CD14-positive monocyte (primary cell): ENCODE measurements at regions not wholly inside any gene's neighbourhood (a gene's known extent, or its start where the extent isn't known, plus 50 kb on each side); places are given as distances from the start of the nearest gene placed in this dataset.

Source experiments
- DNase-seq, 3 donors: peaks; one replicate each; pipeline ENCODE4 v3.0.0-alpha.2; 2011 to 2022
- H2AFZ ChIP-seq: 2 replicates; pipeline ENCODE4 v1.6.0; 2012; ENCODE audit warnings: mild to moderate bottlenecking, low read depth, low read length, inconsistent platforms; ENCODE audit not compliant: insufficient read depth, poor library complexity, severe bottlenecking
- H3K27ac ChIP-seq, 2 donors: 1 replicate in 1 of 2; 2 replicates in 1 of 2; pipeline ENCODE4 v1.5.1; 2012 to 2013; ENCODE audit warnings: low read length in 2 of 2, control low read depth in 1 of 2, inconsistent platforms in 1 of 2, low read depth in 1 of 2, mild to moderate bottlenecking in 1 of 2
- H3K27me3 ChIP-seq, 2 donors: one replicate each; pipeline versions ENCODE4 v1.6.0 to v1.6.1; 2011 to 2013; ENCODE audit warnings: low read length in 2 of 2; ENCODE audit not compliant: control insufficient read depth in 2 of 2, insufficient read depth in 2 of 2
- H3K36me3 ChIP-seq, 2 donors: replicated peaks in 1 of 2; 1 replicate in 1 of 2; 2 replicates in 1 of 2; pipeline versions ENCODE4 v1.5.1 to v1.6.1; 2012 to 2013; ENCODE audit warnings: low read length in 2 of 2, control low read depth in 1 of 2, inconsistent platforms in 1 of 2, mild to moderate bottlenecking in 1 of 2; ENCODE audit not compliant: insufficient read depth in 2 of 2, control insufficient read depth in 1 of 2
- H3K4me1 ChIP-seq, 2 donors: 1 replicate in 1 of 2; 2 replicates in 1 of 2; pipeline versions ENCODE4 v1.5.1 to v1.6.1; 2012 to 2013; ENCODE audit warnings: low read length in 2 of 2, control low read depth in 1 of 2, inconsistent platforms in 1 of 2, mild to moderate bottlenecking in 1 of 2, moderate library complexity in 1 of 2; ENCODE audit not compliant: insufficient read depth in 2 of 2, control insufficient read depth in 1 of 2
- H3K4me2 ChIP-seq: replicated peaks from 2 replicates; pipeline ENCODE3; 2012; ENCODE audit warnings: low read length, moderate library complexity, mild to moderate bottlenecking; ENCODE audit not compliant: poor library complexity, severe bottlenecking; ENCODE audit errors: extremely low read depth
- H3K4me3 ChIP-seq, 3 experiments: fragments of 200-600 bp in 1 of 3; sonication (generic) in 1 of 3; replicated peaks in 1 of 3; 1 replicate in 2 of 3; 2 replicates in 1 of 3; pipeline ENCODE4 v1.5.1; 2011 to 2013; ENCODE audit warnings: low read length in 3 of 3, mild to moderate bottlenecking in 3 of 3, control low read depth in 2 of 3, low read depth in 2 of 3, inconsistent platforms in 1 of 3, moderate library complexity in 1 of 3
- H3K79me2 ChIP-seq: 2 replicates; pipeline ENCODE4 v1.6.0; 2012; ENCODE audit warnings: mild to moderate bottlenecking, control low read depth, inconsistent platforms, low read length, moderate library complexity; ENCODE audit not compliant: insufficient read depth
- H3K9ac ChIP-seq: 2 replicates; pipeline ENCODE4 v1.6.0; 2017; ENCODE audit warnings: low read length, mild to moderate bottlenecking; ENCODE audit not compliant: insufficient read depth, poor library complexity, severe bottlenecking
- H3K9me3 ChIP-seq, 2 donors: replicated peaks in 1 of 2; 1 replicate in 1 of 2; 2 replicates in 1 of 2; pipeline versions ENCODE4 v1.5.1 to v1.6.1; 2012 to 2013; ENCODE audit warnings: low read length in 2 of 2, control low read depth in 1 of 2; ENCODE audit not compliant: control insufficient read depth in 1 of 2, insufficient read depth in 1 of 2
- H4K20me1 ChIP-seq: 2 replicates; pipeline ENCODE4 v1.6.0; 2012; ENCODE audit warnings: mild to moderate bottlenecking, low read length, control low read depth, moderate library complexity; ENCODE audit not compliant: insufficient read depth
- H3K27ac Mint-ChIP-seq, 7 donors: one replicate each; pipeline ENCODE4 v1.8.0; 2020; ENCODE audit warnings: mild to moderate bottlenecking in 7 of 7, mixed read lengths in 7 of 7, moderate library complexity in 6 of 7, inconsistent platforms in 2 of 7
- H3K27me3 Mint-ChIP-seq, 3 donors: one replicate each; pipeline ENCODE4 v1.8.0; 2021 to 2022; ENCODE audit warnings: low read depth in 3 of 3, mild to moderate bottlenecking in 3 of 3, mixed read lengths in 3 of 3, moderate library complexity in 3 of 3, inconsistent platforms in 1 of 3
- H3K36me3 Mint-ChIP-seq, 2 donors: one replicate each; pipeline ENCODE4 v1.8.0; 2020; ENCODE audit warnings: mixed read lengths in 2 of 2, inconsistent platforms in 1 of 2, mild to moderate bottlenecking in 1 of 2
- H3K4me1 Mint-ChIP-seq: one replicate; pipeline ENCODE4 v1.8.0; 2020; ENCODE audit warnings: mild to moderate bottlenecking, mixed read lengths
- H3K4me3 Mint-ChIP-seq, 2 donors: one replicate each; pipeline ENCODE4 v1.8.0; 2020; ENCODE audit warnings: mild to moderate bottlenecking in 2 of 2, mixed read lengths in 2 of 2, moderate library complexity in 1 of 2
- H3K9me3 Mint-ChIP-seq, 7 donors: one replicate each; pipeline ENCODE4 v1.8.0; 2020 to 2022; ENCODE audit warnings: mixed read lengths in 7 of 7, mild to moderate bottlenecking in 6 of 7, moderate library complexity in 6 of 7, inconsistent platforms in 2 of 7
- WGBS: methylation state at CpG from one replicate; pipeline ENCODE4 v1.1.5; 2013; ENCODE audit warnings: missing lambda C conversion rate; ENCODE audit not compliant: insufficient coverage; 5-methylcytosine and 5-hydroxymethylcytosine counted together
- intact Hi-C, 2 donors: fragments of 100-400 bp; cut with micrococcal nuclease; formaldehyde crosslinking; loops; one replicate each; pipeline versions ENCODE4 v1.15.0 to v1.15.1; 2023
- TF ChIP-seq, protein P1 (sequence below): fragments of 200-600 bp; IDR thresholded peaks from one replicate; pipeline ENCODE4 v1.8.0; 2022; ENCODE audit warnings: antibody characterized with exemption, mild to moderate bottlenecking

DNA sequence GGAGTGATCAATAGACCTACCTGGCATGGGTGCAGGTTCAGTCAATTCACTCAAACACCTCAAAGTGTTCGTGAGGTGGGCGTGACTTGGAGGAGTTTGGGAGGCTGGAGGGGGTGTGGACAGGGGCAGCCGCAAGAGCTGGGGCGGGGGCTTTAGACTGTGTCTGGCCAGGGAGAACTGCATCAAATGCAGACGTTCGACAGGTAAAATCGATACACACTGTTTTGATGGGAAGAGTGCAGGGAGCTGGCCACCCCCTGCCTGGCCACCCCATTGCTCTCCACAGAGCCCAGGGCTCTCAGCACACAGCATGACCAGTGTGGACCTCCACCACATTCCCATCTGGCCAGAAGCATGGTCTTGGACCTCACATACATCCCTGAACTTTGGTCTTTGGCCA lies 412.1 kb downstream of the OCA2 start:
- H3K4me3 ChIP-seq, result no peak overlapping the region
- TF ChIP-seq, protein P1, sequence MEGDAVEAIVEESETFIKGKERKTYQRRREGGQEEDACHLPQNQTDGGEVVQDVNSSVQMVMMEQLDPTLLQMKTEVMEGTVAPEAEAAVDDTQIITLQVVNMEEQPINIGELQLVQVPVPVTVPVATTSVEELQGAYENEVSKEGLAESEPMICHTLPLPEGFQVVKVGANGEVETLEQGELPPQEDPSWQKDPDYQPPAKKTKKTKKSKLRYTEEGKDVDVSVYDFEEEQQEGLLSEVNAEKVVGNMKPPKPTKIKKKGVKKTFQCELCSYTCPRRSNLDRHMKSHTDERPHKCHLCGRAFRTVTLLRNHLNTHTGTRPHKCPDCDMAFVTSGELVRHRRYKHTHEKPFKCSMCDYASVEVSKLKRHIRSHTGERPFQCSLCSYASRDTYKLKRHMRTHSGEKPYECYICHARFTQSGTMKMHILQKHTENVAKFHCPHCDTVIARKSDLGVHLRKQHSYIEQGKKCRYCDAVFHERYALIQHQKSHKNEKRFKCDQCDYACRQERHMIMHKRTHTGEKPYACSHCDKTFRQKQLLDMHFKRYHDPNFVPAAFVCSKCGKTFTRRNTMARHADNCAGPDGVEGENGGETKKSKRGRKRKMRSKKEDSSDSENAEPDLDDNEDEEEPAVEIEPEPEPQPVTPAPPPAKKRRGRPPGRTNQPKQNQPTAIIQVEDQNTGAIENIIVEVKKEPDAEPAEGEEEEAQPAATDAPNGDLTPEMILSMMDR, result no peak
- H3K4me1 ChIP-seq, result no peaks in the 10 kb centered on the region
- no peak overlapping the region for H3K4me2 ChIP-seq
- H4K20me1 ChIP-seq, result no peaks in the 10 kb centered on the region
- no peak overlapping the region for H2AFZ ChIP-seq
- no peak overlapping the region for H3K27ac ChIP-seq
- DNase-seq, result no peak
- H3K27me3 Mint-ChIP-seq, result no peaks in the 10 kb centered on the region
- no peaks in the 10 kb centered on the region for H3K27me3 ChIP-seq
- peaks cover 2 to 21% (median 10%) of the 10 kb centered on the region in 7 donors for H3K9me3 Mint-ChIP-seq
- H3K27ac Mint-ChIP-seq, result no peak overlapping the region
- no peaks in the 10 kb centered on the region for H3K36me3 Mint-ChIP-seq
- peaks cover 28 to 47% of the 10 kb centered on the region in 2 donors for H3K9me3 ChIP-seq
- no peak overlapping the region for H3K9ac ChIP-seq
- 91% methylated on average over 5 of the region's 7 CpGs for WGBS
- H3K79me2 ChIP-seq, result no peaks in the 10 kb centered on the region
- no peaks in the 10 kb centered on the region for H3K36me3 ChIP-seq
- no peak overlapping the region for H3K4me3 Mint-ChIP-seq
- no peaks in the 10 kb centered on the region for H3K4me1 Mint-ChIP-seq
- intact Hi-C loops, result no loop called here

DNA sequence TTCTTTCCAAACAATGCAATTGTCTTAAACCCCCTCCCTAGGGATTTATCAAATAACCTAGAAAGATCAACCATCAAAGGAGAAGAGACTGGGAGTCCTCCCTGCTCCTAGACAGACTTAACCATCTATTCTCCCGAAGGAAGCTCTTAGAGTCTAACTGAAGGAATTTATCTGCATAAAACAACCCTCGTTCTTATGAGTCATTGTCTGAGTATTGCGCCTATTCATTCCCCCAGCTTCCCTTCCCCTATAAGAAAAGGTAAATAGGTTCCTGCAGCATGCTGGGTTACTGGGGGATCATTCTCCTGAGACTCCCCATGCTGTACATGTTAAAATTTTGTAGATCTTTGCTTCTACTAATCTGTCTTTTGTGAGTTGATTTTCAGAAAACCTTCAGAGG lies 412.7 kb downstream of the OCA2 start:
- H4K20me1 ChIP-seq, result no peaks in the 10 kb centered on the region
- no peak for DNase-seq
- H3K4me2 ChIP-seq, result no peak overlapping the region
- intact Hi-C loops, result no loop called here
- H3K9me3 Mint-ChIP-seq, result peaks cover 2 to 21% (median 10%) of the 10 kb centered on the region in 7 donors
- H3K4me1 Mint-ChIP-seq, result no peaks in the 10 kb centered on the region
- no peak overlapping the region for H3K27ac ChIP-seq
- H3K27ac Mint-ChIP-seq, result no peak overlapping the region
- no peak overlapping the region for H3K4me3 ChIP-seq
- no peaks in the 10 kb centered on the region for H3K36me3 Mint-ChIP-seq
- TF ChIP-seq, protein P1, result no peak
- no peak overlapping the region for H3K9ac ChIP-seq
- no peaks in the 10 kb centered on the region for H3K27me3 Mint-ChIP-seq
- no peaks in the 10 kb centered on the region for H3K36me3 ChIP-seq
- H3K4me3 Mint-ChIP-seq, result no peak overlapping the region
- no peaks in the 10 kb centered on the region for H3K79me2 ChIP-seq
- H3K9me3 ChIP-seq, result peaks cover 25 to 41% of the 10 kb centered on the region in 2 donors
- no peak overlapping the region for H2AFZ ChIP-seq
- no peaks in the 10 kb centered on the region for H3K27me3 ChIP-seq
- H3K4me1 ChIP-seq, result no peaks in the 10 kb centered on the region
- WGBS, result no CpG with 5 or more reads among the region's 3 CpGs
